MM.1S (cell line): ENCODE measurements at regions not wholly inside any gene's neighbourhood (a gene's known extent, or its start where the extent isn't known, plus 50 kb on each side); places are given as distances from the start of the nearest gene placed in this dataset.

ENCODE experiments used
- DNase-seq: peaks from one replicate; pipeline ENCODE4 v3.0.0-alpha.2; 2015
- H2AFZ ChIP-seq: fragments of 300-600 bp; sonication (generic); 2 replicates; pipeline ENCODE4 v1.6.0; 2016; ENCODE audit warnings: antibody characterized with exemption, low read length
- H3F3A ChIP-seq: fragments of 300-600 bp; sonication (generic); 2 replicates; pipeline ENCODE4 v1.6.1; 2016; ENCODE audit warnings: mild to moderate bottlenecking, antibody characterized with exemption, low read length, moderate library complexity, mixed read lengths; ENCODE audit not compliant: insufficient read depth
- H3K27ac ChIP-seq: fragments of 300-600 bp; sonication (generic); 2 replicates; pipeline ENCODE4 v1.5.1; 2016; ENCODE audit warnings: mild to moderate bottlenecking, low read length
- H3K27me3 ChIP-seq: fragments of 300-600 bp; sonication (generic); replicated peaks from 2 replicates; pipeline ENCODE4 v1.6.0; 2016; ENCODE audit warnings: low read length; ENCODE audit not compliant: insufficient read depth
- H3K36me3 ChIP-seq: fragments of 300-600 bp; sonication (generic); replicated peaks from 2 replicates; pipeline ENCODE4 v1.6.1; 2016; ENCODE audit warnings: mild to moderate bottlenecking, low read length, mixed read lengths; ENCODE audit not compliant: insufficient read depth
- H3K4me1 ChIP-seq: fragments of 300-600 bp; sonication (generic); 2 replicates; pipeline ENCODE4 v1.6.1; 2016; ENCODE audit warnings: low read length, mixed read lengths
- H3K4me2 ChIP-seq: fragments of 300-600 bp; sonication (generic); 2 replicates; pipeline ENCODE4 v1.6.0; 2016; ENCODE audit warnings: low read depth, low read length
- H3K4me3 ChIP-seq: fragments of 300-600 bp; sonication (generic); 2 replicates; pipeline ENCODE4 v1.5.1; 2016; ENCODE audit warnings: low read length, mixed read lengths
- H3K79me2 ChIP-seq: fragments of 300-600 bp; sonication (generic); 2 replicates; pipeline ENCODE4 v1.6.1; 2016; ENCODE audit warnings: mixed run types, low read length, mixed read lengths
- H3K9ac ChIP-seq: fragments of 300-600 bp; sonication (generic); 2 replicates; pipeline ENCODE4 v1.6.1; 2016; ENCODE audit warnings: low read length, mixed read lengths
- H3K9me2 ChIP-seq: fragments of 300-600 bp; sonication (generic); replicated peaks from 2 replicates; pipeline ENCODE4 v1.6.1; 2016; ENCODE audit warnings: mild to moderate bottlenecking, low read length, mixed read lengths; ENCODE audit not compliant: insufficient read depth
- H3K9me3 ChIP-seq: fragments of 300-600 bp; sonication (generic); replicated peaks from 2 replicates; pipeline ENCODE4 v1.6.1; 2016; ENCODE audit warnings: mild to moderate bottlenecking, low read length, mixed read lengths; ENCODE audit not compliant: insufficient read depth
- H4K20me1 ChIP-seq: fragments of 300-600 bp; sonication (generic); 2 replicates; pipeline ENCODE4 v1.6.1; 2016; ENCODE audit warnings: mild to moderate bottlenecking, low read length, moderate library complexity, mixed read lengths; ENCODE audit not compliant: insufficient read depth
- EZH2 ChIP-seq: fragments of 300-600 bp; sonication (generic); optimal IDR thresholded peaks from 2 replicates; pipeline ENCODE3; 2017; ENCODE audit warnings: low read depth, mild to moderate bottlenecking, antibody characterized with exemption, low read length, mixed read lengths
- EZH2phosphoT487 ChIP-seq: fragments of 300-600 bp; sonication (generic); IDR thresholded peaks from 2 replicates; pipeline ENCODE4 v1.6.1; 2018; ENCODE audit warnings: antibody characterized with exemption, low read length
- TF ChIP-seq, protein P1 (sequence below): fragments of 300-600 bp; sonication (generic); IDR thresholded peaks from 2 replicates; pipeline ENCODE4 v1.5.1; 2016; ENCODE audit warnings: antibody characterized with exemption, low read length, mixed read lengths

GRCh38 chr7:24504040-24504439, 69.2 kb upstream of the PALS2 start:
- Histone ChIP-seq H3K4me1 (no peaks in the 10 kb centered on the region), H3K9me3 (no peaks in the 10 kb centered on the region), H3K27me3 (no peaks in the 10 kb centered on the region), H3K27ac (no peak overlapping the region), H3K79me2 (no peaks in the 10 kb centered on the region), H3F3A (no peaks in the 10 kb centered on the region), H3K4me3 (no peak overlapping the region), H3K9me2 (no peaks in the 10 kb centered on the region), H3K36me3 (no peaks in the 10 kb centered on the region), H2AFZ (no peak overlapping the region), H3K4me2 (no peak overlapping the region), H4K20me1 (no peaks in the 10 kb centered on the region), H3K9ac (no peak overlapping the region)
- no peak for DNase-seq
- TF ChIP-seq EZH2phosphoT487 (no peak), EZH2 (no peak)
- TF ChIP-seq, protein P1, sequence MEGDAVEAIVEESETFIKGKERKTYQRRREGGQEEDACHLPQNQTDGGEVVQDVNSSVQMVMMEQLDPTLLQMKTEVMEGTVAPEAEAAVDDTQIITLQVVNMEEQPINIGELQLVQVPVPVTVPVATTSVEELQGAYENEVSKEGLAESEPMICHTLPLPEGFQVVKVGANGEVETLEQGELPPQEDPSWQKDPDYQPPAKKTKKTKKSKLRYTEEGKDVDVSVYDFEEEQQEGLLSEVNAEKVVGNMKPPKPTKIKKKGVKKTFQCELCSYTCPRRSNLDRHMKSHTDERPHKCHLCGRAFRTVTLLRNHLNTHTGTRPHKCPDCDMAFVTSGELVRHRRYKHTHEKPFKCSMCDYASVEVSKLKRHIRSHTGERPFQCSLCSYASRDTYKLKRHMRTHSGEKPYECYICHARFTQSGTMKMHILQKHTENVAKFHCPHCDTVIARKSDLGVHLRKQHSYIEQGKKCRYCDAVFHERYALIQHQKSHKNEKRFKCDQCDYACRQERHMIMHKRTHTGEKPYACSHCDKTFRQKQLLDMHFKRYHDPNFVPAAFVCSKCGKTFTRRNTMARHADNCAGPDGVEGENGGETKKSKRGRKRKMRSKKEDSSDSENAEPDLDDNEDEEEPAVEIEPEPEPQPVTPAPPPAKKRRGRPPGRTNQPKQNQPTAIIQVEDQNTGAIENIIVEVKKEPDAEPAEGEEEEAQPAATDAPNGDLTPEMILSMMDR, result no peak

DNA sequence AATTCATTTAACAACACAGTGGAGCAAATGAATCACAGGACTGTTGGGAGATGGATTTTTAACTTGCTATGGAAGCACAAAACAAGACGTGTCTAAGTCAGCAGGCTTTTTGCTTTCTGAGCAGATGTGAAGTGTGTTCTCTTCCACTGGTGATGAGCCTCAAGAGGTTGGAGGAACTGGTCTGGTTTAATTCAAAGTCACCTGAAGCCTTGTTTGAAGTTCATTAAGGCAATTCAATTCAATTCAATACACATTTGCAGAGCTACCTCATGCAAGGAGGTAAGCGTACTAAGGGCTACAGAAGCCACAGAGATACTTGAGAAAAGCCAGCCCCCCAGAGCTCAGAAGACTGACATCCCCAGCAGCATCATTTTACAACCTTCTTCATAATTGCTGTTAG, 68.4 kb upstream of the PALS2 start:
- Histone ChIP-seq H3K4me2 (no peak overlapping the region), H3K27ac (no peak overlapping the region), H4K20me1 (no peaks in the 10 kb centered on the region), H2AFZ (peak overlapping the region; percentile 20), H3K9ac (no peak overlapping the region), H3K4me3 (no peak overlapping the region), H3K79me2 (no peaks in the 10 kb centered on the region), H3F3A (no peaks in the 10 kb centered on the region), H3K4me1 (no peaks in the 10 kb centered on the region), H3K9me3 (no peaks in the 10 kb centered on the region), H3K27me3 (no peaks in the 10 kb centered on the region), H3K9me2 (no peaks in the 10 kb centered on the region), H3K36me3 (no peaks in the 10 kb centered on the region)
- no peak for DNase-seq
- TF ChIP-seq EZH2phosphoT487, result no peak
- no peak for TF ChIP-seq EZH2
- TF ChIP-seq, protein P1, result no peak

- H4K20me1 ChIP-seq, result no peaks in the 10 kb centered on the region
- no peaks in the 10 kb centered on the region for H3K9me3 ChIP-seq
- H3K27ac ChIP-seq, result no peak overlapping the region
- H2AFZ ChIP-seq, result no peak overlapping the region
- H3K36me3 ChIP-seq, result no peaks in the 10 kb centered on the region
- no peak for DNase-seq
- no peak for TF ChIP-seq EZH2phosphoT487
- TF ChIP-seq, protein P1, result no peak
- no peak for TF ChIP-seq EZH2
- H3K27me3 ChIP-seq, result no peaks in the 10 kb centered on the region
- H3K4me3 ChIP-seq, result no peak overlapping the region
- no peak overlapping the region for H3K9ac ChIP-seq
- H3K4me2 ChIP-seq, result no peak overlapping the region
- H3F3A ChIP-seq, result no peaks in the 10 kb centered on the region
- no peaks in the 10 kb centered on the region for H3K9me2 ChIP-seq
- H3K79me2 ChIP-seq, result no peaks in the 10 kb centered on the region
- H3K4me1 ChIP-seq, result no peaks in the 10 kb centered on the region
Observed at GRCh38 chr7:24505968-24506367, 67.3 kb upstream of the PALS2 start.

DNA sequence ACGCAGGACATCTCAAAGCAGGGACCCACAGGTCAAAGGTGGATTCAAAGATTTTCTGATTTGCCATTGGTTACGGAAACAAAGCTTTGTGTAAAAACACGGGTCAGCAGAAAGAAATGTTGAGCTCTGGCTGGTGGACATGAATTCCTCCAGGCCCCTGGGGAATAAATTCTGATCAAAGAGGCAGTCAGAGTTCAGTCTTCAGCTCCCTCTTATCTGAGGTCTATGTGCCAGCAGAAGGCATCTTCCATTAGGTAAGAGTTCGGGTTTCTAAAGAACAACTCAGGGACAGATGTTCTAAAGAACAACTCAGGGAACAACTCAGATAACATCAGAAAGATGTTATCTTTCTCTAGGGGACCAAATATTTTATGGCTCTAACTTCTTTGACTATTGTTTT, 64.9 kb upstream of the PALS2 start:
- Histone ChIP-seq H3K27me3 (no peaks in the 10 kb centered on the region), H3K9me2 (no peaks in the 10 kb centered on the region), H3K36me3 (no peaks in the 10 kb centered on the region), H3K79me2 (no peaks in the 10 kb centered on the region), H3F3A (no peaks in the 10 kb centered on the region), H3K4me2 (no peak overlapping the region), H3K4me1 (no peaks in the 10 kb centered on the region), H3K4me3 (no peak overlapping the region), H2AFZ (no peak overlapping the region), H3K9ac (no peak overlapping the region), H3K27ac (no peak overlapping the region), H3K9me3 (no peaks in the 10 kb centered on the region), H4K20me1 (no peaks in the 10 kb centered on the region)
- TF ChIP-seq, protein P1, result no peak
- no peak for TF ChIP-seq EZH2phosphoT487
- no peak for TF ChIP-seq EZH2
- no peak for DNase-seq
